ENCODE measurements at regions not wholly inside any gene's neighbourhood (a gene's known extent, or its start where the extent isn't known, plus 50 kb on each side); places are given as distances from the start of the nearest gene placed in this dataset.

DNA sequence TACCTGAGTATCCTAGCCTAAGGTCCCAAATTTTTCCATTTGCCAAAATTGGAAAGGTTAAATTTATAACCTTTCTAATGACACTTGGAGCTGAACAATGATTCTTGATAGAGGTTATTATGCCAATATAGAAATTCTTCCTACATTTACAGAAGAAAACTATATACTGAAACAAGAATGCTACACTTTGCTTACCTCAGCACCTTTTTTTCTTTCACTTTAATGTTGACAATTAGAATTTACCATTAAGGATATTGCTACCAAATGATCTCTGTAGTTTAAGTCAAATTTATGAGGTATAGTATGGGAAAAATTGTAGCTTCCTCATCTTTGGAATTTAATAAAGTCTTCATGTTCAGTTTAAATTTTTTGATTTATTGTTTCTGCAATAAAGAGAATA lies 577.0 kb downstream of the NR4A2 start:
- H3K4me3 ChIP-seq (ENCODE audit: low read depth, low read length), result no peak overlapping the region
- TF ChIP-seq, protein P1, sequence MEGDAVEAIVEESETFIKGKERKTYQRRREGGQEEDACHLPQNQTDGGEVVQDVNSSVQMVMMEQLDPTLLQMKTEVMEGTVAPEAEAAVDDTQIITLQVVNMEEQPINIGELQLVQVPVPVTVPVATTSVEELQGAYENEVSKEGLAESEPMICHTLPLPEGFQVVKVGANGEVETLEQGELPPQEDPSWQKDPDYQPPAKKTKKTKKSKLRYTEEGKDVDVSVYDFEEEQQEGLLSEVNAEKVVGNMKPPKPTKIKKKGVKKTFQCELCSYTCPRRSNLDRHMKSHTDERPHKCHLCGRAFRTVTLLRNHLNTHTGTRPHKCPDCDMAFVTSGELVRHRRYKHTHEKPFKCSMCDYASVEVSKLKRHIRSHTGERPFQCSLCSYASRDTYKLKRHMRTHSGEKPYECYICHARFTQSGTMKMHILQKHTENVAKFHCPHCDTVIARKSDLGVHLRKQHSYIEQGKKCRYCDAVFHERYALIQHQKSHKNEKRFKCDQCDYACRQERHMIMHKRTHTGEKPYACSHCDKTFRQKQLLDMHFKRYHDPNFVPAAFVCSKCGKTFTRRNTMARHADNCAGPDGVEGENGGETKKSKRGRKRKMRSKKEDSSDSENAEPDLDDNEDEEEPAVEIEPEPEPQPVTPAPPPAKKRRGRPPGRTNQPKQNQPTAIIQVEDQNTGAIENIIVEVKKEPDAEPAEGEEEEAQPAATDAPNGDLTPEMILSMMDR (IDR thresholded peaks at IDR 0.05; ENCODE audit: insufficient read depth, low read length), result no peak
- no peak for DNase-seq (ENCODE audit: low read depth)

DNA sequence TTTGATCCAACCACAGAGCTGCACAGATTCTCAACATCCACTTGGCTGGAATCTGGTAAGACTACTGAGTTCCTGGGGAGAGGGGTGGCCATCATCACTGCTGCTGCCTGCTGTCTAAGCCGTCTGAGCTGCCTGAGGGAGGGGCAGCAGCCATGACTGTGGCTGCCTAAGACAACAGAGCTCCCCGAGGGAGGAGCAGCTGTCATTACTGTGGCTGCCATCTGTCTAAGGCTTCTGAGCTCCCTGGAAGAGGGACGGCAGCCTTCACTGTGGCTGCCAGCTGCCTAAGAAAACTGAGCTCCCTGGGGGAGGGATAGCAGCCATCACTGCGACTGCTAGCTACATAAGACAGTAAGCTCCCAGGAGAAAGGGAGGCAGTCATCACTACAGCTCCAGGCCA lies 584.4 kb downstream of the NR4A2 start:
- no peak for DNase-seq (ENCODE audit: low read depth)
- H3K4me3 ChIP-seq (ENCODE audit: low read depth, low read length), result no peak overlapping the region
- TF ChIP-seq, protein P1 (IDR thresholded peaks at IDR 0.05; ENCODE audit: insufficient read depth, low read length), result no peak

DNA sequence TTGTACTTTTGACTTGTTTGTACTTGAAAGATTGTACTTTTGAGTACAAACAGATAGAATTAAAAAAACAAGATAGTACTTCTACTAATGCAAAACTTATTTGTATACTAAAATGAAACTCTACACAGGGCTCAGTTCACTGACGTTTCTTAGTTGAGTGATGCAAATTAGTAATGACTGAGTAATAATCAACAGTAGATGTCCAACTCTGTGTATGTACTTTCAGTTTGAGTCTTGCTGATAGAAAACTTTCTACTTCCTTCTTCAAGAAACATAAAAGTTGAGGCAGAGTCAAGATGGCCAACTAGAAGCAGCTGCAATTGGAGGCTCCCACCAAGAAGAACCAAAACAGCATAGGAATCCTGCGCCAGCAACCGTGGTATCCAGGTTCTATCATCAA lies 585.0 kb downstream of the NR4A2 start:
- TF ChIP-seq, protein P1 (IDR thresholded peaks at IDR 0.05; ENCODE audit: insufficient read depth, low read length), result no peak
- H3K4me3 ChIP-seq (ENCODE audit: low read depth, low read length), result no peak overlapping the region
- DNase-seq (ENCODE audit: low read depth), result no peak

DNA sequence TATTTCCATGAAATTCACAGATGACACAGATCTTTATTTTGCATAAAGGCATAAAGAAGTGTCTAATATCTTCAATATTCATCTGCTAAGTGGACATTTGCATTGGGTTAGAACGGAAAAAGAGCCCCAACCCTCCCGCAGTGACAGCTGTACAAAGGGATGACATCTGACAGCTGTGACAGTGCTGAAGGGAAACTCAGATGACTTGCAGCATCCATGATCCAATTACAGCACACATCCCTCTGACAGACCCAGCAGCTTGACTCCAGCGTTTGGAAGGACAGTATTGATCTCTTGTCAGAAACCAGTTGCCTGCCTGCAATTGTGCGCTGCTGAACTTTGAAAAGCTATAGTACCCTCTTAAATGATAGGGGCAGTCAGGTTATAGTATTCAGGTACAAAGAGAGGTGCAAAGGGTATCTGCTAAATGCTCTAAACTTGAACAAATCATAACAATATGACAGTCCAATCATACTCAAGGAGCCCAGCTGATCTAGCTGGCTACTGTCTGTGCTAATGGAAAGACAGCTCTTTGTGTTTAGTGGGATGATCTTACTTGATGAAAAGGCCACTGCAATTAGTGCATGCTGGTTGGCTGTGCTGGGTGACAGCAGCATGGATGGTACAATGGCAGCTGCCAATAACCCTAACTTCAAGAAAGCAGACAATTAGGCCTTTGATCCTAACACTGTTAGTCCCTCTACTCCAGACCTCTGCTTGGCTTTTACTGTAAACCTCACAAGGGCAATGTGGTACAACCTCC lies 599.2 kb downstream of the NR4A2 start:
- H3K4me3 ChIP-seq (ENCODE audit: low read depth, low read length), result no peak overlapping the region
- TF ChIP-seq, protein P1 (IDR thresholded peaks at IDR 0.05; ENCODE audit: insufficient read depth, low read length), result no peak
- no peak for DNase-seq (ENCODE audit: low read depth)

DNA sequence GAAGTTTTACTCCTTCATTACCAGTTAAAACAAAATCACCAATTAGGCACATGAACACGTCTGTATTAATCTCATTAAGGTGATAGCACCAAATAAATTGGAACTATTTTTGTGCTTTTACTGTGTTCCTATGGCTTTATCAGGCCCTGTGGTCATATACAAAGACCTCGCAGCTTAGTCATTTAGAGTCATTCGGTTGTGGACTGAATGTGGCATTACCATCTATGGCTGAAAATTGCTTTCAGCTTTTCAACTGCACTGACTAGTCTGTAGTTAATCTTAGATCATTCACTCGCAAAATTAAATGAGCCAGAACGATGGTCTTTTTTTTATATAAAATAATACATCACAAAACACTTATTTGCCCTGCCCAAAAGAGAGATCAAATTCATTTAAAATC lies 601.7 kb downstream of the NR4A2 start:
- TF ChIP-seq, protein P1 (IDR thresholded peaks at IDR 0.05; ENCODE audit: insufficient read depth, low read length), result no peak
- no peak overlapping the region for H3K4me3 ChIP-seq (ENCODE audit: low read depth, low read length)
- no peak for DNase-seq (ENCODE audit: low read depth)

DNA sequence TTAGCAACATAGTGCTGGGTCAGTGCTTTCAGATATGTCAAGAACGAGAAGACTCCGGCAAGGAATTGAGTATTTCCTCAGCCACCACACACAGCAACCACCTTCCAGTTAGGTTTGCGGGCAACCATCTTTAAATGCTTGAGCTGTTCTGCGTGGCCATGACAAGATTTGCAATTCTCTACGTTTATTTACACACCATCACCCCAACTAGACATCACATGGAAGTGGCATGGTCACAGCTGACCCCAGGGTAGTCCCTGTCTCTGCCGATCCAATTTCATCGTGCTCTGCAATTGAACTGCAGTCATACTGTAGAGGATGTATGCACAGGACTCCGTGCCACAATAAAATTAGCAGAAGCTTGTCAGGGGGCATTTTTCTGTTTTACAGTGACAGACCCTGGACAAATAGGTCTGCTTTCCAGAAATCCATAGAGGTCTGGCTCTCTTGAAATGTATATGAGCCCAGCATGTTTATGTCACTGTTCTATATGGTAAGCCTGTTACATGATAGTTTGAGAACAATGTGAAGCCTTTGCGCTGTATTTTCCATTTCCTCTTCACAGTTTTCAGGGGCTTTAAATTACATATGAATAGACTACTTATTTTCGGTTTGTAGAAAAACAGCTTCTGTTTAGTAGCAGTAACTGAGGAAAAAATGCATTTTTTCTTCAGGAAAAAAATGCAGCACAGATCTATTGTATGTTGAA lies 605.2 kb downstream of the NR4A2 start:
- H3K4me3 ChIP-seq (ENCODE audit: low read depth, low read length), result no peak overlapping the region
- no peak for DNase-seq (ENCODE audit: low read depth)
- TF ChIP-seq, protein P1 (IDR thresholded peaks at IDR 0.05; ENCODE audit: insufficient read depth, low read length), result no peak
